GM23338 (cell line): ENCODE measurements at regions not wholly inside any gene's neighbourhood (a gene's known extent, or its start where the extent isn't known, plus 50 kb on each side); places are given as distances from the start of the nearest gene placed in this dataset.
"Not testable (repeated sequence)": the region's sequence is repeated elsewhere in the genome, so short reads cannot be mapped to it uniquely, and the experiment has no call there.

ENCODE experiments used
- ATAC-seq: fragments of 200-7000 bp; cut with Tn5 transposase; 3 replicates; pipeline ENCODE4 v1.9.1; 2020
- DNase-seq: peaks from one replicate; pipeline ENCODE4 v3.0.0-alpha.2; 2015; ENCODE audit warnings: low spot score
- H2AFZ ChIP-seq: fragments of 200-600 bp; sonication (generic); 2 replicates; pipeline ENCODE4 v1.8.0; 2016; ENCODE audit warnings: antibody characterized with exemption, mild to moderate bottlenecking, moderate library complexity
- H3F3A ChIP-seq: fragments of 200-600 bp; sonication (generic); replicated peaks from 2 replicates; pipeline ENCODE4 v1.8.0; 2017; ENCODE audit warnings: antibody characterized with exemption, mixed run types, low read depth
- H3K27ac ChIP-seq: fragments of 200-600 bp; sonication (generic); 2 replicates; pipeline ENCODE4 v1.6.1; 2016; ENCODE audit warnings: low read depth
- H3K27me3 ChIP-seq: fragments of 200-600 bp; sonication (generic); 2 replicates; pipeline ENCODE4 v1.8.0; 2016; ENCODE audit warnings: mild to moderate bottlenecking, mixed run types, moderate library complexity; ENCODE audit not compliant: insufficient read depth
- H3K36me3 ChIP-seq: fragments of 200-600 bp; sonication (generic); 2 replicates; pipeline ENCODE4 v1.8.0; 2016; ENCODE audit warnings: mild to moderate bottlenecking; ENCODE audit not compliant: insufficient read depth
- H3K4me1 ChIP-seq: fragments of 200-600 bp; sonication (generic); 2 replicates; pipeline ENCODE4 v1.8.0; 2016; ENCODE audit warnings: mild to moderate bottlenecking, moderate library complexity; ENCODE audit not compliant: insufficient read depth
- H3K4me2 ChIP-seq: fragments of 200-600 bp; sonication (generic); 2 replicates; pipeline ENCODE4 v1.7.1; 2017; ENCODE audit warnings: mixed run types
- H3K4me3 ChIP-seq: fragments of 200-600 bp; sonication (generic); 2 replicates; pipeline ENCODE4 v1.6.1; 2016; ENCODE audit warnings: mixed run types
- H3K79me2 ChIP-seq: fragments of 200-600 bp; sonication (generic); replicated peaks from 2 replicates; pipeline ENCODE4 v1.8.0; 2017; ENCODE audit warnings: mild to moderate bottlenecking; ENCODE audit not compliant: insufficient read depth
- H3K9me2 ChIP-seq: fragments of 200-600 bp; sonication (generic); 2 replicates; pipeline ENCODE4 v1.8.0; 2017; ENCODE audit not compliant: insufficient read depth
- H4K20me1 ChIP-seq: fragments of 200-600 bp; sonication (generic); replicated peaks from 2 replicates; pipeline ENCODE4 v1.8.0; 2017; ENCODE audit warnings: mild to moderate bottlenecking; ENCODE audit not compliant: insufficient read depth
- H3K27ac Mint-ChIP-seq: 2 replicates; pipeline ENCODE4 v1.8.0; 2020; ENCODE audit warnings: inconsistent platforms, mild to moderate bottlenecking, moderate library complexity, mixed read lengths
- H3K27me3 Mint-ChIP-seq: 3 replicates; pipeline ENCODE4 v1.8.0; 2022; ENCODE audit warnings: low read depth, mild to moderate bottlenecking, moderate library complexity, mixed read lengths, inconsistent platforms; ENCODE audit not compliant: insufficient read depth, poor library complexity
- H3K36me3 Mint-ChIP-seq: 3 replicates; pipeline ENCODE4 v1.8.0; 2021; ENCODE audit warnings: low read depth, mild to moderate bottlenecking, inconsistent platforms, moderate library complexity, mixed read lengths
- H3K4me1 Mint-ChIP-seq: 3 replicates; pipeline ENCODE4 v1.8.0; 2020; ENCODE audit warnings: mild to moderate bottlenecking, inconsistent platforms, mixed read lengths
- H3K4me3 Mint-ChIP-seq: 3 replicates; pipeline ENCODE4 v1.8.0; 2021; ENCODE audit warnings: moderate library complexity, mild to moderate bottlenecking, inconsistent platforms, mixed read lengths
- H3K9me3 Mint-ChIP-seq: 3 replicates; pipeline ENCODE4 v1.8.0; 2020; ENCODE audit warnings: moderate library complexity, mild to moderate bottlenecking, inconsistent platforms, mixed read lengths
- CTCF ChIP-seq, 2 experiments: fragments of 200-600 bp in 1 of 2; sonication (generic) in 1 of 2; conservative IDR thresholded peaks; 2 replicates each; pipeline versions ENCODE4 v1.5.1 to v1.6.1; 2016 to 2017; ENCODE audit warnings: antibody characterized with exemption in 2 of 2, low read depth in 2 of 2, mild to moderate bottlenecking in 2 of 2, moderate library complexity in 1 of 2
- ETS1 ChIP-seq: IDR thresholded peaks from 2 replicates; pipeline ENCODE4 v1.6.1; 2016; ENCODE audit warnings: antibody characterized with exemption
- EZH2phosphoT487 ChIP-seq: fragments of 200-600 bp; sonication (generic); IDR thresholded peaks from one replicate; pipeline ENCODE4 v1.8.1; 2018; ENCODE audit warnings: antibody characterized with exemption; ENCODE audit not compliant: unreplicated experiment
- NANOG ChIP-seq: IDR thresholded peaks from 2 replicates; pipeline ENCODE4 v1.6.1; 2016; ENCODE audit warnings: antibody characterized with exemption, borderline replicate concordance
- POLR2AphosphoS5 ChIP-seq: IDR thresholded peaks from 2 replicates; pipeline ENCODE4 v1.6.1; 2016; ENCODE audit warnings: antibody characterized with exemption, low read depth
- REST ChIP-seq: IDR thresholded peaks from one replicate; pipeline ENCODE4 v1.6.1; 2018; ENCODE audit warnings: antibody characterized with exemption; ENCODE audit not compliant: unreplicated experiment
- STAT1 ChIP-seq: IDR thresholded peaks from one replicate; pipeline ENCODE4 v1.6.1; 2016; ENCODE audit warnings: antibody characterized with exemption; ENCODE audit not compliant: unreplicated experiment
- ZNF114 ChIP-seq: fragments of 250-450 bp; sonication (Bioruptor Pico); IDR thresholded peaks from 2 replicates; pipeline ENCODE4 v1.5.0; 2020; ENCODE audit warnings: mild to moderate bottlenecking, moderate library complexity
- ZNF331 ChIP-seq: fragments of 250-450 bp; sonication (Bioruptor Pico); IDR thresholded peaks from 2 replicates; pipeline ENCODE4 v1.5.0; 2020; ENCODE audit warnings: low read depth, mild to moderate bottlenecking, moderate library complexity

GRCh38 chr20:22692119-22692475, 107.7 kb upstream of the FOXA2 start (continued):
- TF ChIP-seq ZNF331 (CRISPR knock-in tag), result no peak
- TF ChIP-seq REST, result no peak
- TF ChIP-seq NANOG, result no peak
- TF ChIP-seq ZNF114, result no peak
- TF ChIP-seq CTCF (conservative IDR thresholded peaks at IDR 0.05; ENCODE audit: low read depth in 2 of 2), result no peak
- no peak for TF ChIP-seq STAT1
- no peak for TF ChIP-seq ETS1
- TF ChIP-seq EZH2phosphoT487, result no peak
- TF ChIP-seq POLR2AphosphoS5, result no peak

GRCh38 chr20:22692620-22693019, 108.2 kb upstream of the FOXA2 start:
- H2AFZ ChIP-seq, H3K4me3 Mint-ChIP-seq, H3K27ac Mint-ChIP-seq, H3K27ac ChIP-seq, H3K36me3 Mint-ChIP-seq, H3K4me1 Mint-ChIP-seq, H3K9me2 ChIP-seq, H3F3A ChIP-seq, H3K36me3 ChIP-seq, H3K27me3 ChIP-seq, H3K4me3 ChIP-seq, ATAC-seq, H3K79me2 ChIP-seq, H3K4me2 ChIP-seq, DNase-seq, H4K20me1 ChIP-seq, H3K4me1 ChIP-seq: not testable (repeated sequence)
- H3K9me3 Mint-ChIP-seq, result peaks cover 20% of the 10 kb centered on the region
- H3K27me3 Mint-ChIP-seq, result peaks cover 16% of the 10 kb centered on the region
